IMR-90 (cell line): ENCODE measurements at regions not wholly inside any gene's neighbourhood (a gene's known extent, or its start where the extent isn't known, plus 50 kb on each side); places are given as distances from the start of the nearest gene placed in this dataset.

Experiments used
- ATAC-seq: fragments of 200-7000 bp; cut with Tn5 transposase; 2 replicates; pipeline ENCODE4 v1.9.1; 2020; ENCODE audit warnings: low read depth, mild to moderate bottlenecking, moderate library complexity
- BruUV-seq: library from RNA; stranded (reverse); fragments of 400-500 nt; replicated peaks from 2 replicates; lab custom pipeline; 2021; lab: Mats Ljungman, UMichigan
- CTCF ChIA-PET: fragments of 300-600 bp; formaldehyde crosslinking; extraction: SDS; loops from one replicate; lab custom pipeline; 2021; ENCODE audit warnings: antibody characterized with exemption; lab: Yijun Ruan, JAX
- POLR2A ChIA-PET: fragments of 300-600 bp; sonication (Branson Sonifier 250); formaldehyde crosslinking; loops from one replicate; lab custom pipeline; 2022; ENCODE audit warnings: antibody characterized with exemption; ENCODE audit not compliant: unreplicated experiment; lab: Charles Lee
- DNase-seq: peaks from one replicate; pipeline ENCODE4 v3.0.0; 2013
- H2AFZ ChIP-seq: replicated peaks from 2 replicates; pipeline ENCODE3; 2013; ENCODE audit warnings: low read length, mild to moderate bottlenecking; ENCODE audit not compliant: poor library complexity
- H2AK5ac ChIP-seq: 2 replicates; pipeline ENCODE4 v1.6.1; 2013; ENCODE audit warnings: low read depth, low read length, inconsistent platforms
- H2AK9ac ChIP-seq: replicated peaks from 2 replicates; pipeline ENCODE3; 2013; ENCODE audit warnings: mild to moderate bottlenecking, low read depth, low read length, moderate library complexity; ENCODE audit not compliant: poor library complexity
- H2BK120ac ChIP-seq: 2 replicates; pipeline ENCODE4 v1.6.1; 2013; ENCODE audit warnings: low read depth, low read length, inconsistent platforms
- H2BK15ac ChIP-seq: 3 replicates; pipeline ENCODE4 v1.6.1; 2013; ENCODE audit warnings: low read depth, low read length, inconsistent platforms
- H2BK20ac ChIP-seq: 2 replicates; pipeline ENCODE4 v1.6.1; 2013; ENCODE audit warnings: low read depth, mild to moderate bottlenecking, inconsistent platforms, low read length, moderate library complexity
- H2BK5ac ChIP-seq: 2 replicates; pipeline ENCODE4 v1.6.1; 2013; ENCODE audit warnings: mild to moderate bottlenecking, low read depth, low read length, inconsistent platforms; ENCODE audit not compliant: poor library complexity, severe bottlenecking
- H3K14ac ChIP-seq: replicated peaks from 2 replicates; pipeline ENCODE4 v1.6.1; 2013; ENCODE audit warnings: low read depth, low read length, inconsistent platforms
- H3K18ac ChIP-seq: 2 replicates; pipeline ENCODE4 v1.6.1; 2013; ENCODE audit warnings: low read depth, low read length, control low read depth
- H3K23ac ChIP-seq: 2 replicates; pipeline ENCODE4 v1.6.1; 2013; ENCODE audit warnings: low read depth, low read length, inconsistent platforms
- H3K27ac ChIP-seq: 2 replicates; pipeline ENCODE4 v1.5.1; 2013; ENCODE audit warnings: mild to moderate bottlenecking, control low read depth, low read length; ENCODE audit not compliant: insufficient read depth
- H3K27me3 ChIP-seq: 2 replicates; pipeline ENCODE4 v1.6.1; 2013; ENCODE audit warnings: low read length; ENCODE audit not compliant: control insufficient read depth, insufficient read depth
- H3K36me3 ChIP-seq: 2 replicates; pipeline ENCODE4 v1.6.1; 2013; ENCODE audit warnings: low read length, mixed read lengths; ENCODE audit not compliant: control insufficient read depth, insufficient read depth
- H3K4ac ChIP-seq: 2 replicates; pipeline ENCODE4 v1.6.1; 2013; ENCODE audit warnings: low read depth, low read length, inconsistent platforms
- H3K4me1 ChIP-seq: 2 replicates; pipeline ENCODE4 v1.6.1; 2013; ENCODE audit warnings: low read length, mixed read lengths; ENCODE audit not compliant: control insufficient read depth, insufficient read depth
- H3K4me2 ChIP-seq: 2 replicates; pipeline ENCODE4 v1.6.1; 2013; ENCODE audit warnings: low read depth, mild to moderate bottlenecking, control low read depth, low read length, moderate library complexity
- H3K4me3 ChIP-seq: 2 replicates; pipeline ENCODE4 v1.5.1; 2013; ENCODE audit warnings: low read depth, mild to moderate bottlenecking, control low read depth, low read length, moderate library complexity; ENCODE audit not compliant: insufficient read depth
- H3K56ac ChIP-seq: 2 replicates; pipeline ENCODE4 v1.6.1; 2013; ENCODE audit warnings: low read length, inconsistent platforms; ENCODE audit not compliant: insufficient read depth; ENCODE audit errors: extremely low read depth
- H3K79me1 ChIP-seq, 2 experiments: 2 replicates each; pipeline ENCODE4 v1.6.1; 2013; ENCODE audit warnings: low read length in 2 of 2, inconsistent platforms in 1 of 2, low read depth in 1 of 2
- H3K9ac ChIP-seq: 2 replicates; pipeline ENCODE4 v1.6.1; 2013; ENCODE audit warnings: low read depth, low read length, control low read depth
- H3K9me1 ChIP-seq: 2 replicates; pipeline ENCODE4 v1.6.1; 2013; ENCODE audit warnings: low read length, inconsistent platforms; ENCODE audit not compliant: insufficient read depth
- H3K9me3 ChIP-seq: 2 replicates; pipeline ENCODE4 v1.6.1; 2013; ENCODE audit warnings: low read length; ENCODE audit not compliant: control insufficient read depth, insufficient read depth
- H4K20me1 ChIP-seq: 2 replicates; pipeline ENCODE4 v1.6.1; 2013; ENCODE audit warnings: low read length, inconsistent platforms; ENCODE audit not compliant: insufficient read depth
- H4K5ac ChIP-seq: 2 replicates; pipeline ENCODE4 v1.6.1; 2013; ENCODE audit warnings: mild to moderate bottlenecking, low read depth, low read length, control low read depth
- H4K8ac ChIP-seq, 2 experiments: 2 replicates each; pipeline ENCODE4 v1.6.1; 2013; ENCODE audit warnings: low read depth in 2 of 2, low read length in 2 of 2, control low read depth in 1 of 2, inconsistent platforms in 1 of 2
- H4K91ac ChIP-seq: 2 replicates; pipeline ENCODE4 v1.6.1; 2013; ENCODE audit warnings: low read depth, low read length, inconsistent platforms; ENCODE audit not compliant: insufficient read depth
- BHLHE40 ChIP-seq: fragments of 150-350 bp; IDR thresholded peaks from 2 replicates; pipeline ENCODE4 v1.6.1; 2016; ENCODE audit warnings: mild to moderate bottlenecking, low read depth, low read length
- CEBPB ChIP-seq: IDR thresholded peaks from 2 replicates; pipeline ENCODE4 v1.6.1; 2012; ENCODE audit warnings: low read depth, low read length, improper control_type of control experiment
- CTCF ChIP-seq: conservative IDR thresholded peaks from 2 replicates; pipeline ENCODE4 v1.5.1; 2012; ENCODE audit warnings: mild to moderate bottlenecking, low read depth, low read length, improper control_type of control experiment
- ELK1 ChIP-seq: fragments of 150-350 bp; IDR thresholded peaks from 2 replicates; pipeline ENCODE4 v1.6.1; 2016; ENCODE audit warnings: low read depth, mild to moderate bottlenecking, low read length, moderate library complexity, borderline replicate concordance
- FOS ChIP-seq: fragments of 150-350 bp; IDR thresholded peaks from 2 replicates; pipeline ENCODE4 v1.6.1; 2016; ENCODE audit warnings: low read depth, low read length
- MAFK ChIP-seq: IDR thresholded peaks from 2 replicates; pipeline ENCODE4 v1.6.1; 2012; ENCODE audit warnings: low read depth, low read length, improper control_type of control experiment
- MXI1 ChIP-seq: IDR thresholded peaks from 2 replicates; pipeline ENCODE4 v1.6.1; 2012; ENCODE audit warnings: low read depth, mild to moderate bottlenecking, low read length, moderate library complexity, borderline replicate concordance
- NFE2L2 ChIP-seq: fragments of 150-350 bp; IDR thresholded peaks from 2 replicates; pipeline ENCODE4 v1.6.1; 2016; ENCODE audit warnings: low read depth, mild to moderate bottlenecking, low read length
- POLR2A ChIP-seq: IDR thresholded peaks from 2 replicates; pipeline ENCODE4 v1.6.1; 2012; ENCODE audit warnings: mild to moderate bottlenecking, low read depth, low read length
- RAD21 ChIP-seq: IDR thresholded peaks from 2 replicates; pipeline ENCODE4 v1.6.1; 2012; ENCODE audit warnings: low read length, improper control_type of control experiment
- RCOR1 ChIP-seq: IDR thresholded peaks from 2 replicates; pipeline ENCODE4 v1.6.1; 2012; ENCODE audit warnings: mild to moderate bottlenecking, low read length, improper control_type of control experiment; ENCODE audit not compliant: insufficient replicate concordance
- RFX5 ChIP-seq: IDR thresholded peaks from 2 replicates; pipeline ENCODE4 v1.8.0; 2012; ENCODE audit warnings: low read depth, mild to moderate bottlenecking, low read length, moderate library complexity
- SMC3 ChIP-seq: fragments of 150-350 bp; IDR thresholded peaks from 2 replicates; pipeline ENCODE4 v1.6.1; 2016; ENCODE audit warnings: low read depth, mild to moderate bottlenecking, antibody characterized with exemption, low read length, moderate library complexity
- USF2 ChIP-seq: fragments of 150-350 bp; IDR thresholded peaks from 2 replicates; pipeline ENCODE4 v1.6.1; 2017; ENCODE audit warnings: mild to moderate bottlenecking, antibody characterized with exemption, low read length, low read depth
- WGBS, 2 experiments: methylation state at CpG; one replicate each; pipeline versions ENCODE4 v1.1.5 to v1.1.7; 2013; ENCODE audit warnings: missing lambda C conversion rate in 2 of 2; ENCODE audit not compliant: insufficient read length in 1 of 2; ENCODE audit errors: extremely low coverage in 2 of 2; 5-methylcytosine and 5-hydroxymethylcytosine counted together
- dilution Hi-C: fragments of 300-500 bp; cut with HindIII; formaldehyde crosslinking; loops from one replicate; pipeline ENCODE4 v1.14.3; 2018; ENCODE audit warnings: low sequenced_read_pairs; ENCODE audit not compliant: unreplicated experiment
- in situ Hi-C: fragments of 300-500 bp; cut with MboI; formaldehyde crosslinking; loops from 3 replicates; pipeline ENCODE4 v1.14.3; 2019; ENCODE audit warnings: low sequenced_read_pairs, inconsistent platforms, mixed read lengths
- intact Hi-C: fragments of 100-400 bp; cut with micrococcal nuclease; formaldehyde crosslinking; loops from 2 replicates; pipeline ENCODE4 v1.10.0; 2022

GRCh38 chr16:87062569-87063442 is 254.4 kb downstream of the C16orf95 start:
- H2AK5ac ChIP-seq, result no peak overlapping the region
- ATAC-seq, result peak; percentile 92
- H3K14ac ChIP-seq, result no peak overlapping the region
- dilution Hi-C loops (no loop called here), in situ Hi-C loops (loop anchor here (5.0 kb wide), 1 partner anchor 496 kb away; the partner anchor contains the start of gene FOXC2), intact Hi-C loops (loop anchor here (1.0 to 10.0 kb wide), 4 partner anchors 138 to 499 kb away; no protein-coding TSS in a partner anchor)
- no peaks in the 10 kb centered on the region for H3K9me3 ChIP-seq
- peak overlapping the region; percentile 74 for H2AFZ ChIP-seq
- H2BK15ac ChIP-seq, result no peak overlapping the region
- no peak overlapping the region for H4K91ac ChIP-seq
- no peaks in the 10 kb centered on the region for H3K36me3 ChIP-seq
- H3K4me2 ChIP-seq, result peak overlapping the region; percentile 92
- peak overlapping the region; percentile 26; the same call in 1 of the 2 replicates for H3K4me3 ChIP-seq
- H3K23ac ChIP-seq, result no peak overlapping the region
- no peaks in the 10 kb centered on the region for H3K79me1 ChIP-seq
- no peaks in the 10 kb centered on the region for H4K20me1 ChIP-seq
- WGBS, 2 experiments, result 87 to 100% methylated on average over 2 to 3 of the region's 26 CpGs
- peak; percentile 67 for DNase-seq
- no peak overlapping the region; a peak in 1 of 4 replicates for H4K8ac ChIP-seq
- H3K18ac ChIP-seq, result no peak overlapping the region
- TF ChIP-seq POLR2A (no peak), NFE2L2 (no peak), MAFK (no peak), FOS (no peak), RFX5 (no peak), BHLHE40 (no peak), SMC3 (peak; percentile 89), USF2 (no peak), MXI1 (no peak), ELK1 (no peak), CEBPB (no peak), RAD21 (peak; percentile 90), CTCF (peak; percentile 91), RCOR1 (no peak)
- H3K4ac ChIP-seq, result no peak overlapping the region
- no peaks in the 10 kb centered on the region; the same call in 1 of the 2 replicates for H3K27me3 ChIP-seq
- no peak overlapping the region for H3K56ac ChIP-seq
- no peaks in the 10 kb centered on the region for H3K9me1 ChIP-seq
- H3K4me1 ChIP-seq, result no peaks in the 10 kb centered on the region; the same call in 1 of the 2 replicates
- ChIA-PET CTCF (interaction anchor here (0.5 to 2.0 kb wide), 22 partner anchors 9 to 500 kb away, joined by 3 to 18 read pairs (median 4); partner anchors contain the start of gene FOXL1), POLR2A (interaction anchor here (0.5 to 0.6 kb wide), 2 partner anchors 214 to 529 kb away, joined by 3 to 4 read pairs; no protein-coding TSS in a partner anchor)
- H3K27ac ChIP-seq, result no peak overlapping the region
- no peak overlapping the region for H2BK120ac ChIP-seq
- H3K9ac ChIP-seq, result no peak overlapping the region
- no peak overlapping the region for H2AK9ac ChIP-seq
- no peak overlapping the region for H2BK20ac ChIP-seq
- no peak overlapping the region for H2BK5ac ChIP-seq
- H4K5ac ChIP-seq, result no peak overlapping the region
- BruUV-seq, result no TSS peak
